HepG2 (cell line): ENCODE measurements at regions not wholly inside any gene's neighbourhood (a gene's known extent, or its start where the extent isn't known, plus 50 kb on each side); places are given as distances from the start of the nearest gene placed in this dataset.

ENCODE experiments used
- ATAC-seq: fragments of 200-7000 bp; cut with Tn5 transposase; 3 replicates; pipeline ENCODE4 v1.9.1; 2020; ENCODE audit warnings: mild to moderate bottlenecking, moderate library complexity
- BruUV-seq: library from RNA; stranded (reverse); fragments of 400-500 nt; replicated peaks from 2 replicates; lab custom pipeline; 2021; lab: Mats Ljungman, UMichigan
- CTCF ChIA-PET: fragments of 300-600 bp; formaldehyde crosslinking; extraction: SDS; loops from one replicate; lab custom pipeline; 2021; ENCODE audit warnings: low total read pairs, inconsistent platforms, low intra/inter-chr PET ratio; lab: Yijun Ruan, JAX
- POLR2A ChIA-PET: fragments of 350-600 bp; sonication (Branson Sonifier 250); formaldehyde crosslinking; loops from one replicate; lab custom pipeline; 2020; ENCODE audit warnings: antibody characterized with exemption, inconsistent platforms; lab: Yijun Ruan, JAX
- DNase-seq: peaks from one replicate; pipeline ENCODE4 v3.0.0-alpha.2; 2015; ENCODE audit warnings: low spot score
- FAIRE-seq: peaks from 3 replicates; lab custom pipeline; 2011; peaks lifted over from hg19 to GRCh38; lab: Jason Lieb, UNC
- H2AFZ ChIP-seq: one replicate; pipeline ENCODE4 v1.6.1; 2011; ENCODE audit warnings: low read length, inconsistent platforms
- H3K27ac ChIP-seq: fragments of 300-600 bp; 3 replicates; pipeline ENCODE4 v1.8.0; 2011; ENCODE audit warnings: mixed run types, mild to moderate bottlenecking, mixed read lengths, low read length, inconsistent platforms; ENCODE audit not compliant: insufficient read depth; ENCODE audit errors: extremely low read length
- H3K27me3 ChIP-seq, 2 experiments: fragments of 200-600 bp in 1 of 2; 2 replicates in 1 of 2; 3 replicates in 1 of 2; pipeline versions ENCODE4 v1.6.0 to v1.8.0; 2011; ENCODE audit warnings: low read length in 2 of 2, mild to moderate bottlenecking in 2 of 2, moderate library complexity in 2 of 2, inconsistent platforms in 1 of 2; ENCODE audit not compliant: insufficient read depth in 2 of 2, control insufficient read depth in 1 of 2
- H3K36me3 ChIP-seq, 2 experiments: fragments of 200-600 bp in 1 of 2; replicated peaks in 1 of 2; 2 replicates in 1 of 2; 3 replicates in 1 of 2; pipeline versions ENCODE4 v1.5.1 to v1.8.0; 2011; ENCODE audit warnings: low read length in 2 of 2, inconsistent platforms in 1 of 2; ENCODE audit not compliant: insufficient read depth in 2 of 2, control insufficient read depth in 1 of 2
- H3K4me1 ChIP-seq: 2 replicates; pipeline ENCODE4 v1.5.1; 2012; ENCODE audit warnings: low read length, inconsistent platforms; ENCODE audit not compliant: insufficient read depth
- H3K4me2 ChIP-seq: 2 replicates; pipeline ENCODE4 v1.6.0; 2011; ENCODE audit warnings: low read depth, low read length, inconsistent platforms
- H3K4me3 ChIP-seq, 3 experiments: fragments of 200-600 bp in 1 of 3; sonication (generic), shearing (Covaris generic) in 1 of 3; replicated peaks in 1 of 3; 2 replicates each; pipeline ENCODE4 v1.5.1; 2011 to 2016; ENCODE audit warnings: low read length in 3 of 3, inconsistent platforms in 2 of 3, low read depth in 2 of 3, mild to moderate bottlenecking in 2 of 3, control low read depth in 1 of 3, mixed read lengths in 1 of 3; ENCODE audit not compliant: insufficient read depth in 1 of 3
- H3K79me2 ChIP-seq: one replicate; pipeline ENCODE4 v1.6.1; 2011; ENCODE audit warnings: low read length, inconsistent platforms; ENCODE audit not compliant: insufficient read depth
- H3K9ac ChIP-seq: 2 replicates; pipeline ENCODE4 v1.6.0; 2011; ENCODE audit warnings: mild to moderate bottlenecking, low read depth, low read length, inconsistent platforms; ENCODE audit not compliant: insufficient read depth
- H3K9me3 ChIP-seq: 2 replicates; pipeline ENCODE4 v1.5.1; 2012; ENCODE audit warnings: mild to moderate bottlenecking, low read length
- H4K20me1 ChIP-seq: 2 replicates; pipeline ENCODE4 v1.6.0; 2011; ENCODE audit warnings: inconsistent platforms, mild to moderate bottlenecking, low read length, moderate library complexity; ENCODE audit not compliant: insufficient read depth
- HINFP ChIP-seq: sonication (generic); formaldehyde crosslinking; IDR thresholded peaks from 2 replicates; pipeline ENCODE4 v1.4.0; 2020; ENCODE audit warnings: low read depth, mild to moderate bottlenecking, missing genetic modification reagents
- SOX6 ChIP-seq, 2 experiments: fragments of 450-650 bp in 1 of 2; sonication (generic) in 1 of 2; formaldehyde crosslinking in 1 of 2; IDR thresholded peaks; 2 replicates each; pipeline versions ENCODE4 v1.4.0 to v1.6.1; 2017 to 2020; ENCODE audit warnings: antibody characterized with exemption in 1 of 2, mild to moderate bottlenecking in 1 of 2, missing genetic modification reagents in 1 of 2
- WIZ ChIP-seq: sonication (generic); formaldehyde crosslinking; IDR thresholded peaks from 2 replicates; pipeline ENCODE4 v1.5.1; 2020; ENCODE audit warnings: mild to moderate bottlenecking, missing genetic modification reagents
- ZBTB1 ChIP-seq: sonication (generic); formaldehyde crosslinking; IDR thresholded peaks from 2 replicates; pipeline ENCODE4 v1.4.0; 2020; ENCODE audit warnings: missing genetic modification reagents, borderline replicate concordance
- ZFYVE20 ChIP-seq: sonication (generic); formaldehyde crosslinking; IDR thresholded peaks from 2 replicates; pipeline ENCODE4 v1.8.0; 2023; ENCODE audit warnings: low read depth, mild to moderate bottlenecking, moderate library complexity, missing genetic modification reagents, borderline replicate concordance
- ZNF562 ChIP-seq: sonication (generic); formaldehyde crosslinking; IDR thresholded peaks from 2 replicates; pipeline ENCODE4 v1.8.0; 2022; ENCODE audit warnings: missing genetic modification reagents, borderline replicate concordance
- ZNF563 ChIP-seq: sonication (generic); formaldehyde crosslinking; IDR thresholded peaks from 2 replicates; pipeline ENCODE4 v1.8.0; 2022; ENCODE audit warnings: mild to moderate bottlenecking, moderate library complexity, missing genetic modification reagents
- ZNF674 ChIP-seq: sonication (generic); formaldehyde crosslinking; IDR thresholded peaks from 2 replicates; pipeline ENCODE4 v1.5.0; 2020; ENCODE audit warnings: low read depth, mild to moderate bottlenecking, missing genetic modification reagents
- WGBS: methylation state at CpG from one replicate; pipeline ENCODE4 v1.1.6; 2017; ENCODE audit warnings: low lambda C conversion rate; 5-methylcytosine and 5-hydroxymethylcytosine counted together
- in situ Hi-C: cut with HindIII; loops from 2 replicates; pipeline ENCODE4 v1.10.0; 2017; ENCODE audit warnings: low pct_unique_long_range_greater_than_20kb; ENCODE audit not compliant: extremely low pct_ligation_motif_present
- intact Hi-C: fragments of 100-400 bp; cut with micrococcal nuclease; formaldehyde crosslinking; loops from one replicate; pipeline ENCODE4 v1.10.0; 2022; ENCODE audit not compliant: unreplicated experiment
- TF ChIP-seq, protein P1 (sequence below): sonication (generic); formaldehyde crosslinking; IDR thresholded peaks from 2 replicates; pipeline ENCODE4 v1.4.0; 2020; ENCODE audit warnings: missing genetic modification reagents

DNA sequence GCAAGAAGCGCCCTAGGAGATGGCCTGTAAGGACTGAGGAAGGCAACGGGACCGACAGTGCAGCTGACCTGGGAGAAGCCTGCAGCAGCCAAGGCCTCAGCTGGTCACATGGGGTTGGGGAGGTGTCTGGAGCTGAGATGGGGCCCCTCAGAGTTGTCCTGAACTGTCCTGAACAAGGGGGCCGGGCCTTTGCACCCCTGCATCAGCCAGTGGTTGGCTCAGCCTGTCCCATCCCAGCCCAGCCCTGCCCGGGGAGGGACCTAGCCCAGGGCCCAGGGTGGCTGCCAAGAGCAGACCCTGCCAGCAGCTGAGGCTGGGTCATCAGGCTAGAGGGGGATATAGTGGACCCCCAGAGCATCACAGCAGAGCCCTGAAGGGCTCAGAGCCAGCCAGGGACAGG, 122.8 kb upstream of the PPP1R26 start:
- no peak overlapping the region for H3K9ac ChIP-seq
- no peak overlapping the region for H2AFZ ChIP-seq
- TF ChIP-seq SOX6 (IDR thresholded peaks at IDR 0.05), result no peak
- TF ChIP-seq SOX6 (CRISPR knock-in tag; IDR thresholded peaks at IDR 0.05), result no peak
- TF ChIP-seq HINFP (CRISPR knock-in tag), result no peak
- TF ChIP-seq ZBTB1 (CRISPR knock-in tag), result no peak
- TF ChIP-seq ZNF562, result no peak
- TF ChIP-seq ZNF674 (CRISPR knock-in tag), result no peak
- TF ChIP-seq WIZ (CRISPR knock-in tag), result no peak
- TF ChIP-seq ZFYVE20 (CRISPR knock-in tag), result no peak
- TF ChIP-seq ZNF563, result no peak
- TF ChIP-seq, protein P1, sequence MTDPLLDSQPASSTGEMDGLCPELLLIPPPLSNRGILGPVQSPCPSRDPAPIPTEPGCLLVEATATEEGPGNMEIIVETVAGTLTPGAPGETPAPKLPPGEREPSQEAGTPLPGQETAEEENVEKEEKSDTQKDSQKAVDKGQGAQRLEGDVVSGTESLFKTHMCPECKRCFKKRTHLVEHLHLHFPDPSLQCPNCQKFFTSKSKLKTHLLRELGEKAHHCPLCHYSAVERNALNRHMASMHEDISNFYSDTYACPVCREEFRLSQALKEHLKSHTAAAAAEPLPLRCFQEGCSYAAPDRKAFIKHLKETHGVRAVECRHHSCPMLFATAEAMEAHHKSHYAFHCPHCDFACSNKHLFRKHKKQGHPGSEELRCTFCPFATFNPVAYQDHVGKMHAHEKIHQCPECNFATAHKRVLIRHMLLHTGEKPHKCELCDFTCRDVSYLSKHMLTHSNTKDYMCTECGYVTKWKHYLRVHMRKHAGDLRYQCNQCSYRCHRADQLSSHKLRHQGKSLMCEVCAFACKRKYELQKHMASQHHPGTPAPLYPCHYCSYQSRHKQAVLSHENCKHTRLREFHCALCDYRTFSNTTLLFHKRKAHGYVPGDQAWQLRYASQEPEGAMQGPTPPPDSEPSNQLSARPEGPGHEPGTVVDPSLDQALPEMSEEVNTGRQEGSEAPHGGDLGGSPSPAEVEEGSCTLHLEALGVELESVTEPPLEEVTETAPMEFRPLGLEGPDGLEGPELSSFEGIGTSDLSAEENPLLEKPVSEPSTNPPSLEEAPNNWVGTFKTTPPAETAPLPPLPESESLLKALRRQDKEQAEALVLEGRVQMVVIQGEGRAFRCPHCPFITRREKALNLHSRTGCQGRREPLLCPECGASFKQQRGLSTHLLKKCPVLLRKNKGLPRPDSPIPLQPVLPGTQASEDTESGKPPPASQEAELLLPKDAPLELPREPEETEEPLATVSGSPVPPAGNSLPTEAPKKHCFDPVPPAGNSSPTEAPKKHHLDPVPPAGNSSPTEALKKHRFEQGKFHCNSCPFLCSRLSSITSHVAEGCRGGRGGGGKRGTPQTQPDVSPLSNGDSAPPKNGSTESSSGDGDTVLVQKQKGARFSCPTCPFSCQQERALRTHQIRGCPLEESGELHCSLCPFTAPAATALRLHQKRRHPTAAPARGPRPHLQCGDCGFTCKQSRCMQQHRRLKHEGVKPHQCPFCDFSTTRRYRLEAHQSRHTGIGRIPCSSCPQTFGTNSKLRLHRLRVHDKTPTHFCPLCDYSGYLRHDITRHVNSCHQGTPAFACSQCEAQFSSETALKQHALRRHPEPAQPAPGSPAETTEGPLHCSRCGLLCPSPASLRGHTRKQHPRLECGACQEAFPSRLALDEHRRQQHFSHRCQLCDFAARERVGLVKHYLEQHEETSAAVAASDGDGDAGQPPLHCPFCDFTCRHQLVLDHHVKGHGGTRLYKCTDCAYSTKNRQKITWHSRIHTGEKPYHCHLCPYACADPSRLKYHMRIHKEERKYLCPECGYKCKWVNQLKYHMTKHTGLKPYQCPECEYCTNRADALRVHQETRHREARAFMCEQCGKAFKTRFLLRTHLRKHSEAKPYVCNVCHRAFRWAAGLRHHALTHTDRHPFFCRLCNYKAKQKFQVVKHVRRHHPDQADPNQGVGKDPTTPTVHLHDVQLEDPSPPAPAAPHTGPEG, result no peak
- TF ChIP-seq, all 625 proteins: peak for 0
- Histone ChIP-seq H3K27ac (no peak overlapping the region), H3K4me1 (no peaks in the 10 kb centered on the region), H3K4me2 (no peak overlapping the region), H3K9me3 (no peaks in the 10 kb centered on the region), H4K20me1 (no peaks in the 10 kb centered on the region), H3K79me2 (no peaks in the 10 kb centered on the region), H3K4me3 (no peak overlapping the region), H3K27me3 (peaks cover 10 to 76% of the 10 kb centered on the region in 2 experiments; a peak in 3 of 5 replicates), H3K36me3 (no peaks in the 10 kb centered on the region)
- no TSS peak for BruUV-seq
- ChIA-PET CTCF (no interaction called here), POLR2A (no interaction called here)
- DNase-seq (no peak), FAIRE-seq (no peak), ATAC-seq (no peak; the same call in 2 of the 3 replicates)
- in situ Hi-C loops, result no loop called here
- intact Hi-C loops, result no loop called here
- 0% methylated on average over 1 of the region's 5 CpGs for WGBS
